ENCODE measurements at regions not wholly inside any gene's neighbourhood (a gene's known extent, or its start where the extent isn't known, plus 50 kb on each side); places are given as distances from the start of the nearest gene placed in this dataset.
"Not testable (repeated sequence)": the region's sequence is repeated elsewhere in the genome, so short reads cannot be mapped to it uniquely, and the experiment has no call there.

DNA sequence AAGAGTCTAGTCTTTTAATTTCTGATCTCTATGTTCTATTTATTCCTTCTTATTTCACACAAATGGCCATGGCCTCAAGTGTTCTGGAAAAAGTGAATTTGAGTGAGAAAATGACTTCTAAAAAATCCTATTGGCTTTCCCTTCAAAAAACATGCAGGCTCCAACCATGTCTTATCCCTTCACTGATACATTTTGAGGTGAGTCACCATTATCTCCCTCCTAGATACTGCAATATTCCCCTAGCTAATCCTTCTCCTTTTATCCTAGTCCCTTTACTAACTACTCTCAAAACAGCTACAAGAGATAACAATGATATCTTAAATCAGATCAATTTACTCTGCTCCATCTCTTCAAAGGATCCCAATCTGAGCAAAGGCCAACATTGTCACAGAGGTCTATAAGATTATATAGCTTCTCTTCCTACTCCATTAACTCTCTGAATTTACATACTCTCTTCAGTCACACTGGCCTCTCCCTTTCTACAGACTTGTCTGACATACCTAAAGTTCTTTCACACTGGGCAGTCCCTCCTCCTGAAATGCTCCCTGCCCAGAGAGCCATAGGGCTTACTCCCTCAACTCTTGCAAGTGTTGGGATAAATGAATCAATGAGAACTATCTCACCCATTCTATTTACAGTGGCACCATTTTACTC, 129.2 kb downstream of the TENT5A start:
- no peak for DNase-seq

- no peak for DNase-seq
Observed at GRCh38 chr6:81621816-81622395, 130.6 kb downstream of the TENT5A start.

DNA sequence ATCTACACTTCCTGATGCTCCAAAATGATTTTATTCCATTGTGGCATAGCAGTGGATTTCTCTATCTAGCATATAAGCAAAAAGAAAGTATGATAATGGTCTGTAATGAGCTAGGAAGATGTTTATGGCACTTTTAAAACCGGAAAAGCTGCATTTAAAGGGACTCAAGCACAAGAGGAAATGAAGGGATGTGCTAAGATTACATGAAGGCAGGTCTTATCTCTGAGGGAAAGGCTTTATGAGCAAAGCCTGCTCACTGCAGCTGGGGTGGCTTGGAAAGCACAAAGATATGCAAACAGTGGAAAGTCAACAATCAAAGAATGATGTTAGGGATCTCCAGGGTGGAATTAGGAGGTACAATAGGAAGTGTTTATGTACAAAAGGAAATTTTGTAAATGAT, 138.2 kb downstream of the TENT5A start:
- DNase-seq, result no peak

DNA sequence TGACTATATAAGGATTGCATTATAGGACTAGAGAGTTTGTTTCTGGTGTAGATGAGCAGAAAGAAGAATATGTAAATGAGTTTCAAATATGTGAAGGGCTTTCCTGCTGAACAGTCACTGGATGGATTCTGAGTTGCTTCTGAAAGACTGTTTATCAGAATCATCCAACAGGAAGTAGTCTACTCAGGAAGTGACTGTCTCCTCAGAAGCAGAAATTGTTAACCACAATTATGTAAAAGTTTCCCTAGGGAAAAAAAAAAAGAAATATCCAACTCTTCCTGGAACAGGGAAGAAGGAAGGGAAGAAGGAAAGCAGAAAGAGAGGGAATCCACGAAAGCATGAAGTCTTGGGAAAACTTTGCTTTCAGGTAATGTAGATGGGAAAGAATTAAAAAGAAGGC, 138.9 kb downstream of the TENT5A start:
- no peak for DNase-seq

- no peak for DNase-seq
Observed at GRCh38 chr6:81612136-81612535, 140.3 kb downstream of the TENT5A start.

- no peak for DNase-seq
Observed at GRCh38 chr6:81609736-81610135, 142.7 kb downstream of the TENT5A start.

DNA sequence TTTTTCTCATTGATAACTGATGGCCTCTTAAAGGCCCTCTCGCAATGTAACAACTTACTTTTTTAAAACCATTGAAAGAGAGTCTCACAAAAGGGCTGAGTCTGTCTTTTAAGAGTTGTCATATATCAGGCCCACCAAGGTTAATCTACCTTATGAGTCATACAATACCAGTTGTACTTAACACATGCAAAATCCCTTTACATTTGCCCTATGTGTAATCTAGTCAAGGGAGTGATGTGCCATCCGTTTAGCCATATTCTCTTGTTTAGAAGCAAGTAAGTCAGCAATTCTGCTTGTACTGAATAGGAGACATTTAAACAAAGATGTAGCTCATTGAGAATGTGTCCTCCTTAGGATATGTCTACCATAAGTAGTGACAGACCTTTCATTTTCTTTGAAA, 143.7 kb downstream of the TENT5A start:
- DNase-seq, result no peak

DNA sequence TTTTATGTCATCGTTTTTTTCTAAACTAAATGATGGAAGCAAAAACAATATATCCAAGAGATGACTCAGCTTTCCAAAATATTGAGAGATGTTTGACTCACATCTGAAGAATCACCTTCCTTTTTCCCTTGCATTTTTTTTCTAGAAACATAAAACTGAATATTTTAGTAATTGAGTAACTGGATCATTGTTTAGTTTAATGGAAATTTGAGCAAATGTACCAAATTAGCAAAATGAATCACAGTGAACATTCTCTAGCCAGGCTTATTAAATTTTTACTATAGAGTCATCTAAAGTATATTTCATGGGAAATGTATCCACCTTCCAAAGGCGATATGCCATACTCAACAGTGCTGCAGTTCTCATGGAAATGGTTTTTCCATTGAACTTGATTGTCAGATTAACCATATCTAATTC, 145.5 kb downstream of the TENT5A start:
- DNase-seq, result no peak

GRCh38 chr6:81605526-81605925, 147.0 kb downstream of the TENT5A start:
- DNase-seq, result no peak

- no peak for DNase-seq
Observed at GRCh38 chr6:81601918-81602317, 150.6 kb downstream of the TENT5A start.

DNA sequence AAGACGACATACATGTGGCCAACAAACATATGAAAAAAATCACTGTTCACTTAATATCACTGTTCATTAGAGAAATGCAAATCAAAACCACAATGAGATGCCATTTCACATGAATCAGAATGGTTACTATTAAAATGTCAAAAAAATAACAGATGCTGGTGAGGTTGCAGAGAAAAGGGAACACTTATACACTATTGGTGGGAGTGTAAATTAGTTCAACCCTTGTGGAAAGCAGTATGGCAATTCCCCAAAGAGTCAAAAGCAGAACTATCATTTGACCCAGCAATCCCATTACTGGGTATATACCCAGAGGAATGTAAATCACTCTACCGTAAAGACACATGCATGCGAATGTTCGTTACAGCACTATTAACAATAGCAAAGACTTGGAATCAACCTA, 152.0 kb downstream of the TENT5A start:
- DNase-seq, result not testable (repeated sequence)

GRCh38 chr6:81594501-81594900, 158.0 kb downstream of the TENT5A start:
- no peak for DNase-seq

DNA sequence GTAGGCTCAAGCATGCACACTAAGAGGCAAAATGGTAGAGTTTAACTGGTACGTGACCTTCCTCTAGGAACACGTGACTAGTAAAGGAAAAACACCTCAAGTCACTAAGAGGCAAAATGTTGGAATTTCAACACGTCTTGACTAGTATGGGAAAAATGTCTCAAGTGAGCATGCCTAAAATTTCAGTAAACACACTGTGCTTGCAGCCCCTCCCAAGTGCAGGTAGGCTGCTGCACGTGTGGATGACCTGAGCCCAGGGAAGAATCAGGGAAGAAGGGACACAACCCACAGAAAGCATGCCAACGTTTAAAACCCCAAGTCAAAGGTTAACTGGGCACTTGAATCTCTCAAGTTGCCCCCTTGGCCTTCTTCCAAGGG, 162.2 kb downstream of the TENT5A start:
- no peak for DNase-seq

DNA sequence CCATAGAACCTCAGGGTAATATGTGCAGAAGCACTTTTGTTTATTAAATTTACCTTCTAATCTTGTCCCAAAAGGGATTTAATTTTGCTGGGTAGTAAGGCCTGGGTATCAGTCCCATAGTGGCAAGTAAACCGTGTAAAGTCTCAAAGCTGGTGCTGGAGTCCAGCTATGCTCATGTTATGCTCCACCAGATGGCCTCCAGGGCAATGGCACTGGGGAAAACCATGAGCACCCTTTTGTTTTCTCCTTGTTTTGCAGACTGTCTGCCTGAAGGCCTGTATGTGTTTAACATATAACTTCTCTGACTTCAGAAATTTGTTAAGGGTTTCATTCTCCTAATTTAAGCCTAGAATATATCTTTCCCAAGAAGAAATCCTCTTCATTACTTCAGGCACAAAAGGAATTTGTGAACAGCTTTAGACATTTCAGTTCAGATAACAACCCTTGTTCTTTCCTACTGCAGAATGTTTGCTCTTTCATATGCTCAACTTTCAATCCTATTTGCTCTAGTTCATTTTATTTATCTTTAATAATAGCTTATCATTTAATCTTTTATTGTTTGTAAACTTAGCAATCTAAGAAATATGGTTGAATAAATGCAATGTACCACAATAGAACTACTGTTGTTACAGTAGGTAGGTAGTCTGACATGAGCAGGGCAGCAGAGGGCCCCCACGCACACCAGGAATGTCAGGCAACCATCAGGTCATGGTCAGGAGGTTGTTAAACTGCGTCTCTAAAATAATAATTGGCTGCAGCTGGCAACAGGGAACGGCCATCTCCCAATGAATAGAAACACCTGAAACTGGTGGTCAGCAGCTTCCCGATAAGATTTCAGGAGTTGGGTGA, 162.8 kb downstream of the TENT5A start:
- no peak for DNase-seq

DNA sequence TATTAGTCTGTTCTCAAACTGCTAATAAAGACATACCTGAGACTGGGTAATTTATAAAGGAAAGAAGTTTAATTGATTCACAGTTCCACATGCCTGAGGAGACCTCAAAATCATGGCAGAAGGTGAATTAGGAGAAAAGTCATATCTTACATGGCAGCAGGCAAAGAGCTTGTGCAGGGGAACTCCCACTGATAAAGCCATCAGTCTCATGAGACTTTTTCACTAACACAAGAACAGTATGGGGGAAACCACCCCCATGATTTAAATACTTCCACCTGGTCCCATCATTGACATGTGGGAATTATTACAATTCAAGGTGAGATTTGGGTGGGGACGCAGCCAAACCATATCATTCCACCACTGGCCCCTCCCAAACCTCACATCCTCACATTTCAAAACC, 166.8 kb downstream of the TENT5A start:
- not testable (repeated sequence) for DNase-seq

GRCh38 chr6:81584156-81584555, 168.3 kb downstream of the TENT5A start:
- DNase-seq, result not testable (repeated sequence)

GRCh38 chr6:81575442-81575841, 177.0 kb downstream of the TENT5A start:
- DNase-seq, result no peak

- DNase-seq, result no peak
Observed at GRCh38 chr6:81572020-81572419, 180.5 kb downstream of the TENT5A start.

DNA sequence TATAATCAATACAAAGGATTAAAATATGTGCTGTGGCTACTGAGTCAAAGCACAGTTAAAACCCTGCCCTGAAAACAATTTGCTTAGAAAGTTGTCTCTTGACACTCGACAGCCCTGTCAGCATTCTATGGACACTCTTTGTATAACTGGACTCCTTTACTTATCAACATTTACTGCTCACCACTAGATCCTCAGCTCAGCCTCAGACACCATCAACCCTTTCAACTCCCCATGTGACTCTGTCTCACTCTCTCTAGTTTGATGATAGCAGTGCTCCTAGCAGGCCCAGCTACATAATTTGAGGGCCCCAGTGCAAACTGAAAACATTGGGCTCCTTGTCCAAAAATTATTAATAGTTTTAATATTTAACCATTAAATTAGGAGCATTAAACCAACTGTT, 181.8 kb downstream of the TENT5A start:
- no peak for DNase-seq

DNA sequence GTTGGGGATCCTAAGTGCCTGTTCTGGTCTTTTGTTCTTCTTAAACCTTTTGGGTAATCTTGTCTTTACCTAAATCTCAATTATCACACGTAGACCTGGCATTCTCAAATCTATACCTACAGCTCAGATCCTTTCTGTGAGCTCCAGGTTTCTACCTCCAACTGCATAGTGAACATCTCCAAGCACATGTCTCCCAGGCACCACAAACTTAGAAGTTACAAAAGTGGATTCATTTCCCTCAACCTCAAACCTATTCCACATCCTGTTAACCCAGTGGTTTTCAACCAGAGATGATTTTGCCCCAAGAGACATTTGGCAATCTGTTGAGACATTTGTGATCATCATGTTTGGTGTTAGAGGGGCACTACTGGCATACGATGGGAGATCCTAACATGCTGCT, 183.5 kb downstream of the TENT5A start:
- DNase-seq, result no peak

- DNase-seq, result no peak
Observed at GRCh38 chr6:81565071-81565470, 187.4 kb downstream of the TENT5A start.

- DNase-seq, result no peak
Observed at GRCh38 chr6:81564470-81565068, 187.9 kb downstream of the TENT5A start.

DNA sequence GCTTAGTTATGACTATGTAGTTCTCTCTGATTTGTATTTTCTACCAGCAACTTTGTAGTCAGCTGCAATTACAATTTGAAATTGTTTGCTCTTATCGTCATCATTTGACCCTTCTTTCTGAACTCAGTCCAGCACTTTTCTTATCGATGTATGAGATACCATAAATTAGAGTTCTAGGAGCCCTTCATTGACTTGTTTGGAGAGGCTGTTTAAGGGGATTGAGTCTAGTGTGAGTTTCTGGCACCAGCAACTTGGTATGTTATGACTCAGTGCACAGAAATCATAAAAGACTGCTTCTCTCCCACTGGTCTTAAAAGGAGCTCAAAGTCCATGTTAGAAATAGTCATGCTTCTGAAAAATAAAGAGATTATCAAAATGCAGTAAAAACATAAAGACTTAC, 190.3 kb downstream of the TENT5A start:
- no peak for DNase-seq

DNA sequence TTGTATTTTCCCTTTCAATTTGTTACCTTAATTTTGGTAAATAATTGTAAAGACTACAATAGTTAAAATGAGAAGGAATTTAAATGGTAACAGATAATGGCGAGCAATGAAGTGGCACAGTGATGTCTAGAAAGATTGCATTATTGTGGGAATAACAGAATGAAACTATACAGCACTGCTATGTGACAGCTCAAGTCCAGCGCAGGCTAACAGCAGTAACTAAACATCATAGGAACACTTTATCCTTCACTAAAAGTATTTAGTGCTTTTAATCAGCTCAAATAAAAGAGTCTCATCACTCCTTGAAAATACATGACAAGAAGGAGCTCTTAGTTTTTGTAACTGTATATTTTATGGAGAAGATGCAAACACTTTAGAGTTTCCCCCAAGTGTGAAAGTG, 190.8 kb downstream of the TENT5A start:
- no peak for DNase-seq
